GM21723 (cell line): ENCODE measurements at regions not wholly inside any gene's neighbourhood (a gene's known extent, or its start where the extent isn't known, plus 50 kb on each side); places are given as distances from the start of the nearest gene placed in this dataset.

Source experiments
- ATAC-seq: cut with Tn5 transposase; IDR thresholded peaks from one replicate; pipeline ENCODE4 v1.9.1; 2021; ENCODE audit warnings: mild to moderate bottlenecking, moderate library complexity; ENCODE audit not compliant: unreplicated experiment

- no peak for ATAC-seq
These were observed 399.8 kb upstream of the MEF2C start for GRCh38 chr5:89282554-89283510.

GRCh38 chr5:89281766-89282553, 399.0 kb upstream of the MEF2C start:
- ATAC-seq, result no peak

- no peak for ATAC-seq
These were observed 398.2 kb upstream of the MEF2C start for GRCh38 chr5:89281211-89281610.

GRCh38 chr5:89280103-89281037, 397.4 kb upstream of the MEF2C start:
- peak; percentile 50 for ATAC-seq

GRCh38 chr5:89279391-89280036, 396.5 kb upstream of the MEF2C start:
- ATAC-seq, result no peak

- no peak for ATAC-seq
These were observed 394.8 kb upstream of the MEF2C start for GRCh38 chr5:89277816-89278215.

- ATAC-seq, result no peak
These were observed 393.8 kb upstream of the MEF2C start for GRCh38 chr5:89276566-89277305.

- ATAC-seq, result no peak
These were observed 392.3 kb upstream of the MEF2C start for GRCh38 chr5:89275066-89275855.

- no peak for ATAC-seq
These were observed 390.3 kb upstream of the MEF2C start for GRCh38 chr5:89273289-89273688.

GRCh38 chr5:89270901-89271300, 387.9 kb upstream of the MEF2C start:
- ATAC-seq, result no peak

GRCh38 chr5:89269721-89270120, 386.7 kb upstream of the MEF2C start:
- ATAC-seq, result no peak

- no peak for ATAC-seq
These were observed 385.5 kb upstream of the MEF2C start for GRCh38 chr5:89268460-89268859.

- no peak for ATAC-seq
These were observed 384.8 kb upstream of the MEF2C start for GRCh38 chr5:89267788-89268187.

- no peak for ATAC-seq
These were observed 382.7 kb upstream of the MEF2C start for GRCh38 chr5:89265511-89266179.

GRCh38 chr5:89263846-89264245, 380.9 kb upstream of the MEF2C start:
- no peak for ATAC-seq

GRCh38 chr5:89262030-89262429, 379.0 kb upstream of the MEF2C start:
- no peak for ATAC-seq

- ATAC-seq, result no peak
These were observed 377.3 kb upstream of the MEF2C start for GRCh38 chr5:89260254-89260653.

- ATAC-seq, result no peak
These were observed 373.0 kb upstream of the MEF2C start for GRCh38 chr5:89255845-89256463.
